Upper lobe of left lung (tissue), 4 donors: ENCODE measurements at regions not wholly inside any gene's neighbourhood (a gene's known extent, or its start where the extent isn't known, plus 50 kb on each side); places are given as distances from the start of the nearest gene placed in this dataset.

Source experiments
- EP300 ChIP-seq, 4 donors: sonication (generic); formaldehyde crosslinking; IDR thresholded peaks; one replicate each; pipeline ENCODE4 v1.5.1; 2017; ENCODE audit warnings: antibody characterized with exemption in 4 of 4, control low read depth in 2 of 4
- POLR2A ChIP-seq, 4 donors: fragments of 450-650 bp; IDR thresholded peaks; one replicate each; pipeline ENCODE4 v1.5.1; 2016 to 2017; ENCODE audit warnings: antibody characterized with exemption in 4 of 4, mild to moderate bottlenecking in 2 of 4
- POLR2AphosphoS5 ChIP-seq, 2 donors: sonication (generic); formaldehyde crosslinking; IDR thresholded peaks; one replicate each; pipeline ENCODE4 v1.5.1; 2017; ENCODE audit warnings: antibody characterized with exemption in 2 of 2
- TF ChIP-seq, protein P1 (sequence below), 6 experiments: fragments of 450-650 bp in 4 of 6; fragments of 200-600 bp in 2 of 6; sonication (generic) in 2 of 6; IDR thresholded peaks; one replicate each; pipeline ENCODE4 v1.5.1; 2016 to 2019; ENCODE audit warnings: antibody characterized with exemption in 6 of 6

DNA sequence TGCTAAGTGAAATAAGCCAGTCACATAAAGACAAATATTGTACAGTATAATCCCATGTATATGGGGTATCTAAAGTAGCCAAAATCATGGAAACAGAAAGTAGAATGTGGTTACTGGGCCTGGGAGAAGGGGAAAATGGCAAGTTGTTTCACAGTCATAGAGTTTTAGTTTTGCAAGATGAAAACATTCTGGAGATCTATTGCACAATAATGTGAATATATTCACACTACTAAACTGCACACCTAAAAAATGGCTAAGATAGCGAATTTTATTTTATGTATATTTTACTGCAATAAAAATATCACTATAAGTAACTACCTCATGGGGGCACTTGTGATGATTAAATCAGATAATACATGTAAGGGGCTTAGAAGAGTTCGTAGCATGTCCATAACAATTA, 72.0 kb upstream of the ARHGAP32 start:
- TF ChIP-seq, protein P1, sequence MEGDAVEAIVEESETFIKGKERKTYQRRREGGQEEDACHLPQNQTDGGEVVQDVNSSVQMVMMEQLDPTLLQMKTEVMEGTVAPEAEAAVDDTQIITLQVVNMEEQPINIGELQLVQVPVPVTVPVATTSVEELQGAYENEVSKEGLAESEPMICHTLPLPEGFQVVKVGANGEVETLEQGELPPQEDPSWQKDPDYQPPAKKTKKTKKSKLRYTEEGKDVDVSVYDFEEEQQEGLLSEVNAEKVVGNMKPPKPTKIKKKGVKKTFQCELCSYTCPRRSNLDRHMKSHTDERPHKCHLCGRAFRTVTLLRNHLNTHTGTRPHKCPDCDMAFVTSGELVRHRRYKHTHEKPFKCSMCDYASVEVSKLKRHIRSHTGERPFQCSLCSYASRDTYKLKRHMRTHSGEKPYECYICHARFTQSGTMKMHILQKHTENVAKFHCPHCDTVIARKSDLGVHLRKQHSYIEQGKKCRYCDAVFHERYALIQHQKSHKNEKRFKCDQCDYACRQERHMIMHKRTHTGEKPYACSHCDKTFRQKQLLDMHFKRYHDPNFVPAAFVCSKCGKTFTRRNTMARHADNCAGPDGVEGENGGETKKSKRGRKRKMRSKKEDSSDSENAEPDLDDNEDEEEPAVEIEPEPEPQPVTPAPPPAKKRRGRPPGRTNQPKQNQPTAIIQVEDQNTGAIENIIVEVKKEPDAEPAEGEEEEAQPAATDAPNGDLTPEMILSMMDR (IDR thresholded peaks at IDR 0.05), result no peak
- TF ChIP-seq POLR2AphosphoS5 (IDR thresholded peaks at IDR 0.05) (no peak), POLR2A (IDR thresholded peaks at IDR 0.05) (no peak), EP300 (IDR thresholded peaks at IDR 0.05) (no peak)
